ENCODE measurements at regions not wholly inside any gene's neighbourhood (a gene's known extent, or its start where the extent isn't known, plus 50 kb on each side); places are given as distances from the start of the nearest gene placed in this dataset.

GRCh38 chr2:173463846-173464245 lies 109.2 kb downstream of the CDCA7 start:
- no peak for DNase-seq (ENCODE audit: insufficient read length, low spot score)
- no peak for FAIRE-seq
- no peak for TF ChIP-seq CTCF (IDR thresholded peaks at IDR 0.05; ENCODE audit: insufficient read depth, missing control alignments)

GRCh38 chr2:173467751-173468150 lies 113.1 kb downstream of the CDCA7 start:
- TF ChIP-seq CTCF (IDR thresholded peaks at IDR 0.05; ENCODE audit: insufficient read depth, missing control alignments): no peak
- FAIRE-seq: no peak
- no peak for DNase-seq (ENCODE audit: insufficient read length, low spot score)

- DNase-seq (ENCODE audit: insufficient read length, low spot score) (no peak), FAIRE-seq (no peak)
Measured at GRCh38 chr2:173468266-173468793, 113.7 kb downstream of the CDCA7 start.

GRCh38 chr2:173472112-173472511 lies 117.4 kb downstream of the CDCA7 start:
- FAIRE-seq: no peak

More at GRCh38 chr2:173468266-173468793, 113.7 kb downstream of the CDCA7 start:
- TF ChIP-seq CTCF (IDR thresholded peaks at IDR 0.05; ENCODE audit: insufficient read depth, missing control alignments): no peak

GRCh38 chr2:173483137-173483536 lies 128.5 kb downstream of the CDCA7 start:
- no peak for DNase-seq (ENCODE audit: insufficient read length, low spot score)
- no peak for FAIRE-seq
- TF ChIP-seq CTCF (IDR thresholded peaks at IDR 0.05; ENCODE audit: insufficient read depth, missing control alignments): no peak

More at GRCh38 chr2:173472112-173472511, 117.4 kb downstream of the CDCA7 start:
- no peak for TF ChIP-seq CTCF (IDR thresholded peaks at IDR 0.05; ENCODE audit: insufficient read depth, missing control alignments)
- no peak for DNase-seq (ENCODE audit: insufficient read length, low spot score)

- DNase-seq (ENCODE audit: insufficient read length, low spot score) (no peak), FAIRE-seq (no peak)
- TF ChIP-seq CTCF (IDR thresholded peaks at IDR 0.05; ENCODE audit: insufficient read depth, missing control alignments): no peak
Measured at GRCh38 chr2:173488861-173489260, 134.2 kb downstream of the CDCA7 start.

GRCh38 chr2:173491418-173491817 lies 136.7 kb downstream of the CDCA7 start:
- FAIRE-seq (no peak), DNase-seq (ENCODE audit: insufficient read length, low spot score) (no peak)
- no peak for TF ChIP-seq CTCF (IDR thresholded peaks at IDR 0.05; ENCODE audit: insufficient read depth, missing control alignments)
